HCT116 (cell line): ENCODE measurements at regions not wholly inside any gene's neighbourhood (a gene's known extent, or its start where the extent isn't known, plus 50 kb on each side); places are given as distances from the start of the nearest gene placed in this dataset.

Experiments
- ATAC-seq: fragments of 200-7000 bp; cut with Tn5 transposase; 2 replicates; pipeline ENCODE4 v1.9.1; 2020; ENCODE audit warnings: mild to moderate bottlenecking, moderate library complexity
- BruUV-seq: library from RNA; stranded (reverse); fragments of 400-500 nt; replicated peaks from 2 replicates; lab custom pipeline; 2021; lab: Mats Ljungman, UMichigan
- CTCF ChIA-PET: fragments of 300-600 bp; sonication (Branson Sonifier 250); formaldehyde crosslinking; loops from one replicate; lab custom pipeline; 2021; ENCODE audit warnings: antibody characterized with exemption; lab: Charles Lee
- POLR2A ChIA-PET: fragments of 300-600, 350-600 bp; sonication (Branson Sonifier 250); formaldehyde crosslinking; loops from one replicate; lab custom pipeline; 2021; ENCODE audit warnings: antibody characterized with exemption; lab: Charles Lee
- RAD21 ChIA-PET, 2 experiments: fragments of 300-600 bp; sonication (Branson Sonifier 250); formaldehyde crosslinking; loops; one replicate each; lab custom pipeline; 2023; ENCODE audit warnings: low total read pairs in 2 of 2; ENCODE audit not compliant: uncharacterized antibody in 2 of 2, unreplicated experiment in 2 of 2, low non-redundant PET in 1 of 2; lab: Charles Lee
- DNase-seq: peaks from one replicate; pipeline ENCODE4 v3.0.0-alpha.2; 2010; ENCODE audit warnings: low read depth, low spot score
- H2AFZ ChIP-seq: fragments of 200-600 bp; shearing (Covaris generic), sonication (generic); 2 replicates; pipeline ENCODE4 v1.6.1; 2017; ENCODE audit warnings: low read depth, mixed run types, mixed read lengths, antibody characterized with exemption, low read length; ENCODE audit not compliant: poor library complexity, severe bottlenecking
- H3K27ac ChIP-seq: 2 replicates; pipeline ENCODE4 v1.5.1; 2012; ENCODE audit warnings: low read depth, low read length
- H3K27me3 ChIP-seq: fragments of 200-600 bp; sonication (generic); 2 replicates; pipeline ENCODE4 v1.6.1; 2016; ENCODE audit warnings: mixed run types, low read length, mixed read lengths; ENCODE audit not compliant: insufficient read depth
- H3K36me3 ChIP-seq, 2 experiments: fragments of 200-500 bp in 1 of 2; fragments of 200-600 bp in 1 of 2; sonication (Bioruptor generic) in 1 of 2; sonication (generic) in 1 of 2; 2 replicates each; pipeline versions ENCODE4 v1.5.1 to v1.6.1; 2014 to 2016; ENCODE audit warnings: low read length in 2 of 2, inconsistent platforms in 1 of 2, mixed read lengths in 1 of 2, mixed run types in 1 of 2; ENCODE audit not compliant: insufficient read depth in 2 of 2, control insufficient read depth in 1 of 2
- H3K4me1 ChIP-seq, 2 experiments: fragments of 200-600 bp in 1 of 2; sonication (generic) in 1 of 2; 2 replicates each; pipeline versions ENCODE4 v1.5.1 to v1.6.1; 2012 to 2017; ENCODE audit warnings: low read length in 2 of 2, inconsistent platforms in 1 of 2, mild to moderate bottlenecking in 1 of 2, mixed read lengths in 1 of 2, mixed run types in 1 of 2, moderate library complexity in 1 of 2; ENCODE audit not compliant: insufficient read depth in 2 of 2, control insufficient read depth in 1 of 2
- H3K4me2 ChIP-seq: fragments of 200-600 bp; sonication (generic); 2 replicates; pipeline ENCODE4 v1.6.1; 2017; ENCODE audit warnings: mixed run types, low read length, mixed read lengths
- H3K4me3 ChIP-seq, 2 experiments: fragments of 200-600 bp in 1 of 2; sonication (generic) in 1 of 2; replicated peaks in 1 of 2; 2 replicates each; pipeline ENCODE4 v1.5.1; 2011 to 2016; ENCODE audit warnings: low read length in 2 of 2, control low read depth in 1 of 2, low read depth in 1 of 2, mild to moderate bottlenecking in 1 of 2, mixed read lengths in 1 of 2, mixed run types in 1 of 2
- H3K79me2 ChIP-seq: fragments of 200-600 bp; sonication (generic); 2 replicates; pipeline ENCODE4 v1.6.1; 2017; ENCODE audit warnings: mild to moderate bottlenecking, mixed run types, low read length, moderate library complexity, mixed read lengths; ENCODE audit not compliant: insufficient read depth
- H3K9ac ChIP-seq: fragments of 200-600 bp; sonication (generic); 2 replicates; pipeline ENCODE4 v1.6.1; 2016; ENCODE audit warnings: low read length, mixed read lengths
- H3K9me2 ChIP-seq: fragments of 200-600 bp; sonication (generic), shearing (Covaris generic); 2 replicates; pipeline ENCODE4 v1.6.1; 2017; ENCODE audit warnings: mixed run types, mild to moderate bottlenecking, moderate library complexity; ENCODE audit not compliant: insufficient read depth
- H3K9me3 ChIP-seq, 2 experiments: fragments of 200-500 bp in 1 of 2; fragments of 200-600 bp in 1 of 2; sonication (Bioruptor generic) in 1 of 2; sonication (generic) in 1 of 2; 2 replicates each; pipeline ENCODE4 v1.6.1; 2014 to 2017; ENCODE audit warnings: low read length in 2 of 2, mixed read lengths in 2 of 2, inconsistent platforms in 1 of 2, low read depth in 1 of 2, mild to moderate bottlenecking in 1 of 2, mixed run types in 1 of 2, moderate library complexity in 1 of 2; ENCODE audit not compliant: control insufficient read depth in 1 of 2, insufficient read depth in 1 of 2
- H4K20me1 ChIP-seq: fragments of 200-600 bp; sonication (generic), shearing (Covaris generic); 2 replicates; pipeline ENCODE4 v1.6.1; 2017; ENCODE audit warnings: mixed run types, mild to moderate bottlenecking, moderate library complexity; ENCODE audit not compliant: insufficient read depth
- ATF3 ChIP-seq: IDR thresholded peaks from 2 replicates; pipeline ENCODE4 v1.6.1; 2012
- CBX3 ChIP-seq: IDR thresholded peaks from 2 replicates; pipeline ENCODE4 v1.6.1; 2012; ENCODE audit warnings: low read depth
- CEBPB ChIP-seq: IDR thresholded peaks from 2 replicates; pipeline ENCODE4 v1.6.1; 2012; ENCODE audit warnings: low read depth
- JUND ChIP-seq: IDR thresholded peaks from 2 replicates; pipeline ENCODE4 v1.6.1; 2012
- POLR2A ChIP-seq: IDR thresholded peaks from 2 replicates; pipeline ENCODE4 v1.7.0; 2011; ENCODE audit warnings: borderline replicate concordance; ENCODE audit not compliant: insufficient read depth, insufficient read length; ENCODE audit errors: extremely low read depth
- POLR2AphosphoS5 ChIP-seq: IDR thresholded peaks from 2 replicates; pipeline ENCODE4 v1.6.1; 2011; ENCODE audit warnings: mild to moderate bottlenecking, low read depth, low read length, moderate library complexity
- REST ChIP-seq: IDR thresholded peaks from 2 replicates; pipeline ENCODE4 v1.6.1; 2012; ENCODE audit warnings: low read depth
- SRF ChIP-seq: IDR thresholded peaks from 2 replicates; pipeline ENCODE4 v1.6.1; 2012; ENCODE audit warnings: low read depth
- YY1 ChIP-seq: IDR thresholded peaks from 2 replicates; pipeline ENCODE4 v1.6.1; 2011; ENCODE audit warnings: low read length, low read depth, moderate library complexity, mild to moderate bottlenecking; ENCODE audit not compliant: insufficient replicate concordance; ENCODE audit errors: extremely low read depth
- ZBTB33 ChIP-seq: IDR thresholded peaks from 2 replicates; pipeline ENCODE4 v1.6.1; 2011; ENCODE audit warnings: mild to moderate bottlenecking, low read length, moderate library complexity; ENCODE audit not compliant: insufficient replicate concordance; ENCODE audit errors: extremely low read depth
- ZFX ChIP-seq: fragments of 450-650 bp; IDR thresholded peaks from 2 replicates; pipeline ENCODE4 v1.6.1; 2017
- intact Hi-C: fragments of 100-400 bp; cut with micrococcal nuclease; formaldehyde crosslinking; loops from 2 replicates; pipeline ENCODE4 v1.10.0; 2022

- RAD21 ChIA-PET: no interaction called here
- no peaks in the 10 kb centered on the region for H3K79me2 ChIP-seq
- CTCF ChIA-PET: no interaction called here
- DNase-seq (no peak), ATAC-seq (no peak)
- no peaks in the 10 kb centered on the region for H3K36me3 ChIP-seq
- H3K27ac ChIP-seq: no peak overlapping the region
- no TSS peak for BruUV-seq
- POLR2A ChIA-PET: no interaction called here
- intact Hi-C loops: no loop called here
- TF ChIP-seq CBX3 (no peak), CEBPB (no peak), POLR2AphosphoS5 (no peak), ZFX (no peak), SRF (no peak)
- H3K9ac ChIP-seq: no peak overlapping the region
- H3K4me1 ChIP-seq: no peaks in the 10 kb centered on the region
- no peaks in the 10 kb centered on the region for H3K9me3 ChIP-seq
- H3K9me2 ChIP-seq: no peaks in the 10 kb centered on the region
- H3K27me3 ChIP-seq: 0 out of 2 replicates have a peak, but pooled peaks cover 9% of the 10 kb centered on the region
- H4K20me1 ChIP-seq: no peaks in the 10 kb centered on the region
- H3K4me3 ChIP-seq: no peak overlapping the region
- no peak overlapping the region for H3K4me2 ChIP-seq
- no peak overlapping the region for H2AFZ ChIP-seq
Measured at GRCh38 chr7:51455513-51455912, 138.9 kb upstream of the COBL start.

GRCh38 chr7:51455086-51455485, 138.5 kb upstream of the COBL start:
- Histone ChIP-seq H3K36me3 (no peaks in the 10 kb centered on the region), H3K9ac (no peak overlapping the region), H3K79me2 (no peaks in the 10 kb centered on the region), H3K4me3 (no peak overlapping the region), H3K9me3 (no peaks in the 10 kb centered on the region), H4K20me1 (no peaks in the 10 kb centered on the region), H3K4me1 (no peaks in the 10 kb centered on the region), H3K27me3 (0 out of 2 replicates have a peak, but pooled peaks cover 6% of the 10 kb centered on the region), H3K9me2 (no peaks in the 10 kb centered on the region), H3K4me2 (no peak overlapping the region), H2AFZ (no peak overlapping the region), H3K27ac (no peak overlapping the region)
- POLR2A ChIA-PET: no interaction called here
- RAD21 ChIA-PET: no interaction called here
- no peak for DNase-seq
- BruUV-seq: no TSS peak
- TF ChIP-seq ATF3 (no peak), ZBTB33 (no peak), POLR2A (no peak), JUND (no peak), REST (no peak), SRF (no peak), YY1 (no peak), CBX3 (no peak)
- intact Hi-C loops: no loop called here
- peak; percentile 63 for ATAC-seq
- CTCF ChIA-PET: no interaction called here
